ENCODE measurements at regions not wholly inside any gene's neighbourhood (a gene's known extent, or its start where the extent isn't known, plus 50 kb on each side); places are given as distances from the start of the nearest gene placed in this dataset.
"Not testable (repeated sequence)": the region's sequence is repeated elsewhere in the genome, so short reads cannot be mapped to it uniquely, and the experiment has no call there.

GRCh38 chr4:31735004-31735403, 1014.8 kb downstream of the PCDH7 start:
- no peak for DNase-seq (ENCODE audit: low read depth)

- DNase-seq (ENCODE audit: low read depth), result no peak
These were observed 1017.2 kb downstream of the PCDH7 start for GRCh38 chr4:31737419-31737818.

- DNase-seq (ENCODE audit: low read depth), result no peak
These were observed 1021.2 kb downstream of the PCDH7 start for GRCh38 chr4:31741326-31741725.

DNA sequence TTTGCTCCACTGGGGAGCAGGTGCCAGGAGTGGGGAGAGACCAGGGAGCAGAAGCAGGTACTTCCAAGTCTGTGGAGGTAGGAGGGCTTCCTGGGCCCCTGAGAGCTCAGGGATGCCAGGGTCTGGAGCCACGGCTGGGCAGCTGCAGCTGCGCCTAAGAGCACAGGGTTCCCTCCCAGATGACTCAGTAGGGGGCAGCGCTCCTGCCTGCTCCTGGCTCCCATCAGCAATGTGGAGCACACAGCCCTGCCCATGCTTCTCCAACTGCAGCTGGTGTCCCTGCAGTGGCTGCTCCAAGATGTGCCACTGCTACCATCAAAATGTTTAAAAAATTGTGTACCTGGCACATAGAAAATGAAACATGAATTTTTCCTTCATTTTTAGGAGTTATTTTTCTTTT, 1028.2 kb downstream of the PCDH7 start:
- DNase-seq (ENCODE audit: low read depth), result no peak

GRCh38 chr4:31750581-31750980, 1030.4 kb downstream of the PCDH7 start:
- DNase-seq (ENCODE audit: low read depth), result not testable (repeated sequence)

GRCh38 chr4:31755751-31756150, 1035.6 kb downstream of the PCDH7 start:
- no peak for DNase-seq (ENCODE audit: low read depth)

DNA sequence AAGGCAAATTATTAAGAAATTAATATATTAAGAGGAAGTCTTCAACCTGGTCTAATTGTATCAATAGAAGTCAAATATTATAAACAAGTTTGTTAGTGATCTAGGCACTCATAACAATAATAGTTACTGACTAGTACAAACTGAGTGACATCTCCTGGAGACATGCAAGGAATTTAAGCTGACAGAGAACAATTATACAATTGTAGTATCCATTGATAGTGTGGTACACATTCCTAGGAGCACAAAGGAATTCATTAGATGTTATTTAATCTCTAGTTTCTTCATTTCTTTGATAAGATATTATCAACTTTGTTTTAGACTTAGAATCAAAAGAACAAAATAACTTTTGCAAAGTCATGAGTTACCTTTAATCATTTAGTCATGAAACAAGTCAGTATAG, 1048.6 kb downstream of the PCDH7 start:
- no peak for DNase-seq (ENCODE audit: low read depth)

GRCh38 chr4:31783311-31783710, 1063.1 kb downstream of the PCDH7 start:
- no peak for DNase-seq (ENCODE audit: low read depth)

- no peak for DNase-seq (ENCODE audit: low read depth)
These were observed 1064.4 kb downstream of the PCDH7 start for GRCh38 chr4:31784558-31784957.

DNA sequence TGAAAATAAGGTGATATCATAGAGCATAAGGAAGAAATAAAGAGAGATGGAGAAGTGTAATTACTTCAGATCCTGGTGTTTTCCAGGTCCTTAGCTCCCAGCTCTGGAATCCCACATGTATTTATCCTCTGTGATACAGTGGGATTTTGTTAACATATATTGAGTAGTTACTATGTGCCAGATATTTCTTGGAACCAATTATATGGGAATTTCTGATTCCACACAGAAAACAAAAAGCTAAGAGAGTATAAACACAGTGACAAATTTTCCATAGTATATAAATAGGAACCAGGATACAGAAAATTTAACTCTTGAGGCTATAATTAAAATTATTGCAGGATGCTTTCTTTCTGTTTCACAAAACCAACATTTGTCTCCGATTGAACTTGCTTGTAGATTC, 1067.5 kb downstream of the PCDH7 start:
- DNase-seq (ENCODE audit: low read depth), result no peak

- DNase-seq (ENCODE audit: low read depth), result no peak
These were observed 1068.5 kb downstream of the PCDH7 start for GRCh38 chr4:31788676-31789075.

DNA sequence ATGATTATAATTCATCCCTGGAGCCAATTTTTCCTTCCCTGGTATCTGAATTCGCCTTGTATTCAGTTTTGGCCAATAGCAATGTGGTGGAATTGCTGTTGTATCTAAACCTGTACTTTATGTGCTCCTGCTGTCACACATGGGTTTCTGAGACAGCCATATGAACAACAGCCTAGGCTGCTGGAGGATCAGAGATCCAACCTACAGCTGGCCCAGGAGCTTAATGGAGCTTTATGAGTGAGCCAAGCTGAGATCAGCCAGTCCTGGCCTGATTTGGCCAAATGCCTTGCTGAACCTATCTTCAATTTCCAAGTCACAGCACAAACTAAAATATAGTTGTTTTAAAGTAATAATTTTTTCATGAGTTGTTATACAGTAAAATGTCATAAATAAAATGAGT, 1071.5 kb downstream of the PCDH7 start:
- no peak for DNase-seq (ENCODE audit: low read depth)

DNA sequence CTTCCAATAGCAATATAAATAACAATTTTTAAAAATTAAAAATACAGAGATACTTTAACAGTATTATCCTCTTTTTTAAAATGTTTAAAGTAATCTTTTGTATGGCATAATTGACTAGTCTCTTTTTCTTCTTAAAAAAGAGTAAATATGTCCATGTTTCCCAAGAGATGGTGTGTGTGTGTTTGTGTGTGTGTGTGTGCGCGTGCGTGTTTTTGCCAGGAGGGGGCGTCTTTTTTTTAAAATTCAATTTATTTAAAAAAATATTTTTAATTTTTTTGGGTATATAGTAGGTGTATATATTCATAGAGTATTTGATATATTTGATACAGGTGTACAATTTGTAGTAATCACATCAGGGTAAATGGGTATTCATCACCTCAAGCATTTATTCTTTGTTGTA, 1073.7 kb downstream of the PCDH7 start:
- no peak for DNase-seq (ENCODE audit: low read depth)

DNA sequence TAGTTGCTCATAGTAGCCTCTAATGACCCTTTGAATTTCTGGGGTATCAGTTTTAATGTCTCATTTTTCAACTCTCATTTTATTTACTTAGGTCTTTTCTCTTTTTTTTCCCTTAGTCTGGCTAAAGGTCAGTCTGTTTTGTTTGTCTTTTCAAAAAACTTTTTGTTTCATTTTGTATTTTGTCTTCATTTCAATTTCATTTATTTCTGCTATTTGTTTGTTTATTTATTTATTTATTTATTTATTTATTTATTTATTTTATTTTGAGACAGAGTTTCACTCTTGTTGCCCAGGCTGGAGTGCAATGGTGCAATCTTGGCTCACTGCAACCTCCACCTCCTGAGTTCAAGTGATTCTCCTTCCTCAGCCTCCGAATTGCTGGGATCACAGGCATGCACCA, 1076.9 kb downstream of the PCDH7 start:
- DNase-seq (ENCODE audit: low read depth), result not testable (repeated sequence)

DNA sequence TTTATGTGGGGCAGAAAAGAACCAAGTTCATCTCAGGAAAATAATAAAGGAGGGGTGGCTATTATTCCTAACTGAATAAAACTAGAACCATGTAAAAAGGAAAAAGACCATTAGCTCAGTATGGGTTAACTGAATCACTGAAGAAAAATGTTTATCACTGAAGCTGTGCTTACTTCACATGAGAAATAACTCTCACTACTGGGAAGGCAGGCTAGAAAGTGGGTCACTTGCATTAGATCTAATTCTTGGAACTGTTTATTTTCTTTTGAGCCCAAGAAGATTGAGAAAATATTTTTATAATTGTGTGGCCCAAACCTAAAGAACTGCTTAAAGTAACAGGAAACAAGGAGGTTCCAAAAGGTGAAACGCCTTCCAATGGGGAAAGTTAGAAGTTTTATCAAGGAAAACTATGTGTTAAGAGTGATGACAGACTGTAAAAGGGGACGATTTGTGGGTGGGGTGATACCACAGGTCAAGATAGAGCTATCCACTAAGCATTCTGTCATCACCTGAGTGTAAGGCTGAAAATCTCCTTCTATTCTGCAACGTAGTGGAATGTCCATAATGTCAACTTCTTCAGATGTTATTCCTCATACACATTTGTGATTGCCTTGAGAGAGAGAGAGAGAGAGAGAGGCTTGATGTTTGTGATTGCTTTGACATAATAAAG, 1083.5 kb downstream of the PCDH7 start:
- no peak for DNase-seq (ENCODE audit: low read depth)

GRCh38 chr4:31807036-31807435, 1086.9 kb downstream of the PCDH7 start:
- DNase-seq (ENCODE audit: low read depth), result no peak

DNA sequence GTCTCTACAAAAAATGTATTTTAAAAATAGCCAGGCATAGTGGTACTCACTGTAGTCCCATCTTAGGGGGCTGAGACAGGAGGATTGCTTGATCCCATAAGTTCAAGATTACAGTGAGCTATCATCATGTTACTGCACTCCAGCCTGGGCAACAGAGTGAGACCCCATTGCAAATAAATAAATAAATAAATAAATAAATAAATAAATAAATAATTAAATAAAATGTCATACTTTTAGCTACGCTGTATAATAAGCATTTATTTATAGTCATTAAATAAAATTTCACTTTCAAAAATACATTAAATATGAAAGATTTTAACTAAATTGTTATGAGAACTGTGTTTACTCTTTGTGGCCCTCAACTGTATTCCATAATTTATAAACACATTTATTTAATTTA, 1124.2 kb downstream of the PCDH7 start:
- no peak for DNase-seq (ENCODE audit: low read depth)

- DNase-seq (ENCODE audit: low read depth), result no peak
These were observed 1131.8 kb downstream of the PCDH7 start for GRCh38 chr4:31851946-31852345.

DNA sequence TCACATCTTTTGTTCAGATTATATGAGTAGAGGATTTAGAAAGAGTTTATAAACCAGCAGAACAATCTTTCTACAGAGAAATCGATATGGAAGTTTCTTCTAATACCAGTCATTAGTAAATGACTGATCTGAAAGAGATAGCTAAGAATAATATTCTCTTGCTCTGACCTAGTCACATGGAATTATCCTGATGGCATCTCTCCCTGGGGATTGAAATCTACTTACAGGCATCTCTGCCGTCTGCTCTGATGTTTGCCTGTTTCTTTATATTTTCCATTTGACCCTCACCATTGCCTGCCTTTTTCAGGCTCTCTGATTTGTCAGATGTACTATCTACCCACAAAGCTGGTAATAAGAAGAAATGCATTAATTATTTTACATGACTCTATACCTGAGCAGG, 1157.3 kb downstream of the PCDH7 start:
- no peak for DNase-seq (ENCODE audit: low read depth)

DNA sequence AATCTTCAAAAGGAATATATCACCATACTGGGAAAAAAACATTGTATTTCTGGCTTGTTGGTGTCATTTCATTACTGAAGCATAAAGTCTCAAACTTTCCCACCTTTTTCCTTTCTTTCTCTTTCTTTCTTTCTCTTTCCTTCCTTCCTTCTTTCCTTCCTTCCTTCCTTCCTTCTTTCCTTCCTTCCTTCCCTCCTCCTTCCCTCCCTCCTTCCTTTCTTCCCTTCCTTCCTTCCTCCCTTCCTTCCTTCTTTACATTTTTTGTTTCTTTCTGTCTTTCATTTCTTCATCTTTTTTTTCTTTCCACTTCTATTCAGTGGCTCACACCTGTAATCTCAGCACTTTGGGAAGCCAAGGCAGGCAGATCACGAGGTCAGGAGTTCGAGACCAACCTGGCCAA, 1160.7 kb downstream of the PCDH7 start:
- not testable (repeated sequence) for DNase-seq (ENCODE audit: low read depth)

DNA sequence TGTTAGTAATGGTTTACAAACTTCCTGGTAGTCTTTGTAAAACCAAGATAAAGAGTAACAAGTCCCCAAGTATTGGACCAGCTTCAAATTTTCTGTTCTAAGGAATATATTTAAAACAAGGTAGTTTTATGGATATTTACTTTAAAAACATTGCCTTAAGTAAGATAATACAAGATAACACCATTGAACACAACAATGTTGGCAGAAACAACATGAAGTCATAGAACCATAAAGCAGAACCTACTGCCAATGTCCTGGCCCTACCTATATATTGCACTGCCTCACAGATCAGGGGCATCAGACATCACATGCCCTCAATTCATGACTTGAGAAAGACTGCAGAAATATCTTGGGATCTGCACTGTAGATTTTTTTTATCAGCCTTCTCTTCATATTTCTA, 1176.2 kb downstream of the PCDH7 start:
- DNase-seq (ENCODE audit: low read depth), result no peak

DNA sequence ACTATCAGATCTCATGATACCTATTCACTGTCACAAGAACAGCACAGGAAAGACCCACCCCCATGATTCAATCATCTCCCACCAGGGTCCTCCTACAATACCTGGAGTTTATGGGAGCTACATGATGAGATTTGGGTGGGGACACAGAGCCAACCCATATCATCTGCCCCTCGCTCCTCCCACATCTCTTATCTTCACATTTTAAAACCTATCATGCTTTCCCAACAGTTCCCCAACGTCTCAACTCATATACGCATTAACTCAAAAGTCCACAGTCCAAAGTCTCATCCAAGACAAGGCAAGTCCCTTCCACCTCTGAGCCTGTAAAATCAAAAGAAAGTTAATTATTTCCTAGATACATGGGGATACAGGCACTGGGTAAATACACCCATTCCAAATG, 1185.2 kb downstream of the PCDH7 start:
- no peak for DNase-seq (ENCODE audit: low read depth)

DNA sequence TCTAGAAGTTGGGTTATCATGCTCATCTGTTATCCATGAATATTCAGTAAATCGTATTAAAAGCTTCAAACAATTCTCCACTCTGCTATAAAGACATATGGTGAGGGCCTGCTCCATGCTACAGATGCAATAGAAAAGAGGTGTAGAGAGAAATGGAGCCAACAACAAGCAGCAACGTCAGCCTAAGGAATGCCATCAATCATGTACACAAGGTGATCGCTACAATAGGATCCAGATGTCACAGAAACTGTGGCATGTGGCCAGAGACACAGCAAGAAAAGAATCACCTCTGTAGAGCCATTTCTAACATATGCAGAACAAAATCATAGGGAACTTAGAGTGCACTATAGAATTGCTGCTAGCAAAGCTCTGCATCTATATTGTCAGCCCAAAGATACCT, 1188.1 kb downstream of the PCDH7 start:
- no peak for DNase-seq (ENCODE audit: low read depth)

GRCh38 chr4:31917334-31917733, 1197.2 kb downstream of the PCDH7 start:
- DNase-seq (ENCODE audit: low read depth), result no peak

Measured in LHCN-M2 (cell line).